H1 (cell line): ENCODE measurements at regions not wholly inside any gene's neighbourhood (a gene's known extent, or its start where the extent isn't known, plus 50 kb on each side); places are given as distances from the start of the nearest gene placed in this dataset.
"Not testable (repeated sequence)": the region's sequence is repeated elsewhere in the genome, so short reads cannot be mapped to it uniquely, and the experiment has no call there.

Experiments used
- CTCF ChIA-PET: fragments of 300-600 bp; sonication (Branson Sonifier 250); formaldehyde crosslinking; loops from one replicate; lab custom pipeline; 2021; ENCODE audit not compliant: partially characterized antibody; lab: Charles Lee
- POLR2A ChIA-PET: fragments of 300-600 bp; sonication (Branson Sonifier 250); formaldehyde crosslinking; loops from one replicate; lab custom pipeline; 2021; ENCODE audit warnings: inconsistent platforms; ENCODE audit not compliant: partially characterized antibody; lab: Charles Lee
- DNase-seq, 2 experiments: peaks; one replicate each; pipeline versions ENCODE4 v3.0.0 to v3.0.0-alpha.2; 2010 to 2022; ENCODE audit warnings: low spot score in 2 of 2, low read depth in 1 of 2, mixed read lengths in 1 of 2
- FAIRE-seq: peaks from 2 replicates; lab custom pipeline; 2011; peaks lifted over from hg19 to GRCh38; lab: Jason Lieb, UNC
- H2AFZ ChIP-seq: 2 replicates; pipeline ENCODE4 v1.8.1; 2012; ENCODE audit warnings: low read length, inconsistent platforms
- H2AK5ac ChIP-seq: 2 replicates; pipeline ENCODE4 v1.6.1; 2013; ENCODE audit warnings: low read depth, low read length
- H2BK120ac ChIP-seq: replicated peaks from 2 replicates; pipeline ENCODE3; 2013; ENCODE audit warnings: low read depth, low read length, inconsistent platforms
- H2BK12ac ChIP-seq: 2 replicates; pipeline ENCODE4 v1.6.1; 2013; ENCODE audit warnings: low read depth, low read length
- H2BK15ac ChIP-seq: 2 replicates; pipeline ENCODE4 v1.6.1; 2013; ENCODE audit warnings: low read length
- H2BK20ac ChIP-seq: 2 replicates; pipeline ENCODE4 v1.6.1; 2013; ENCODE audit warnings: low read length
- H2BK5ac ChIP-seq: 2 replicates; pipeline ENCODE4 v1.6.1; 2013; ENCODE audit warnings: low read depth, low read length
- H3K14ac ChIP-seq: 2 replicates; pipeline ENCODE4 v1.6.1; 2013; ENCODE audit warnings: inconsistent platforms; ENCODE audit not compliant: insufficient read length
- H3K18ac ChIP-seq: 2 replicates; pipeline ENCODE4 v1.6.1; 2013; ENCODE audit warnings: low read length; ENCODE audit errors: extremely low read depth
- H3K23ac ChIP-seq: 2 replicates; pipeline ENCODE4 v1.6.1; 2013; ENCODE audit warnings: inconsistent platforms; ENCODE audit not compliant: insufficient read length
- H3K23me2 ChIP-seq: 2 replicates; pipeline ENCODE4 v1.6.1; 2013; ENCODE audit warnings: low read depth, low read length
- H3K27ac ChIP-seq: 2 replicates; pipeline ENCODE4 v1.6.1; 2011; ENCODE audit warnings: low read depth, low read length, inconsistent platforms
- H3K27me3 ChIP-seq, 4 experiments: replicated peaks in 1 of 4; 1 replicate in 1 of 4; 2 replicates in 3 of 4; pipeline versions ENCODE4 v1.6.1 to v1.8.1; 2011 to 2013; ENCODE audit warnings: low read length in 3 of 4, mild to moderate bottlenecking in 3 of 4, inconsistent platforms in 2 of 4, mixed read lengths in 2 of 4, moderate library complexity in 1 of 4; ENCODE audit not compliant: control insufficient read depth in 3 of 4, insufficient read depth in 3 of 4; ENCODE audit errors: extremely low read depth in 1 of 4
- H3K36me3 ChIP-seq, 4 experiments: 2 replicates each; pipeline versions ENCODE4 v1.6.1 to v1.8.1; 2011 to 2013; ENCODE audit warnings: mild to moderate bottlenecking in 4 of 4, low read length in 3 of 4, moderate library complexity in 2 of 4, control low read depth in 1 of 4, inconsistent platforms in 1 of 4; ENCODE audit not compliant: insufficient read depth in 4 of 4, control insufficient read depth in 2 of 4
- H3K4ac ChIP-seq: replicated peaks from 2 replicates; pipeline ENCODE3; 2013; ENCODE audit warnings: low read length, low read depth, mixed read lengths, inconsistent platforms; ENCODE audit not compliant: insufficient read length
- H3K4me1 ChIP-seq, 4 experiments: replicated peaks in 1 of 4; 1 replicate in 1 of 4; 2 replicates in 3 of 4; pipeline versions ENCODE4 v1.6.1 to v1.8.1; 2011 to 2013; ENCODE audit warnings: low read length in 3 of 4, inconsistent platforms in 2 of 4, mixed read lengths in 1 of 4; ENCODE audit not compliant: insufficient read depth in 4 of 4, control insufficient read depth in 3 of 4
- H3K4me2 ChIP-seq, 2 experiments: 2 replicates each; pipeline versions ENCODE4 v1.6.1 to v1.8.1; 2011 to 2013; ENCODE audit warnings: low read depth in 2 of 2, low read length in 2 of 2, control low read depth in 1 of 2, inconsistent platforms in 1 of 2, mild to moderate bottlenecking in 1 of 2; ENCODE audit not compliant: insufficient read depth in 1 of 2
- H3K4me3 ChIP-seq, 4 experiments: fragments of 200-600, 300-600 bp in 1 of 4; sonication (generic), shearing (Covaris generic), sonication (Bioruptor Twin) in 1 of 4; 2 replicates each; pipeline versions ENCODE4 v1.5.1 to v1.8.1; 2011 to 2016; ENCODE audit warnings: low read length in 4 of 4, low read depth in 3 of 4, control low read depth in 2 of 4, inconsistent platforms in 2 of 4, mild to moderate bottlenecking in 2 of 4, mixed read lengths in 1 of 4, moderate library complexity in 1 of 4; ENCODE audit not compliant: insufficient read depth in 2 of 4; ENCODE audit errors: extremely low read depth in 1 of 4
- H3K56ac ChIP-seq: replicated peaks from 2 replicates; pipeline ENCODE3; 2013; ENCODE audit warnings: low read depth, mild to moderate bottlenecking, mixed read lengths, low read length, inconsistent platforms; ENCODE audit not compliant: insufficient read length
- H3K79me1 ChIP-seq: 2 replicates; pipeline ENCODE4 v1.6.1; 2013; ENCODE audit warnings: low read depth, low read length, control low read depth
- H3K79me2 ChIP-seq, 2 experiments: 2 replicates each; pipeline versions ENCODE4 v1.6.1 to v1.8.1; 2012 to 2013; ENCODE audit warnings: low read length in 2 of 2, mild to moderate bottlenecking in 2 of 2, inconsistent platforms in 1 of 2; ENCODE audit not compliant: insufficient read depth in 2 of 2, control insufficient read depth in 1 of 2
- H3K9ac ChIP-seq, 4 experiments: replicated peaks in 1 of 4; 1 replicate in 1 of 4; 2 replicates in 3 of 4; pipeline versions ENCODE4 v1.6.1 to v1.8.1; 2011 to 2013; ENCODE audit warnings: low read depth in 3 of 4, low read length in 3 of 4, control low read depth in 2 of 4, mild to moderate bottlenecking in 2 of 4, moderate library complexity in 2 of 4, inconsistent platforms in 1 of 4; ENCODE audit errors: extremely low read depth in 1 of 4
- H3K9me3 ChIP-seq, 2 experiments: 2 replicates each; pipeline versions ENCODE4 v1.6.1 to v1.8.1; 2012 to 2013; ENCODE audit warnings: mild to moderate bottlenecking in 2 of 2, moderate library complexity in 2 of 2, control low read depth in 1 of 2, inconsistent platforms in 1 of 2, low read depth in 1 of 2, low read length in 1 of 2, mixed read lengths in 1 of 2; ENCODE audit not compliant: insufficient read depth in 2 of 2
- H4K20me1 ChIP-seq, 2 experiments: replicated peaks in 1 of 2; 2 replicates each; pipeline versions ENCODE3 to v1.8.1; 2011 to 2013; ENCODE audit warnings: inconsistent platforms in 2 of 2, low read length in 2 of 2, mild to moderate bottlenecking in 1 of 2; ENCODE audit not compliant: insufficient read depth in 2 of 2, control insufficient read depth in 1 of 2
- H4K5ac ChIP-seq: 2 replicates; pipeline ENCODE4 v1.6.1; 2013; ENCODE audit warnings: low read length, low read depth, mixed read lengths, inconsistent platforms; ENCODE audit not compliant: insufficient read length
- H4K8ac ChIP-seq: 2 replicates; pipeline ENCODE4 v1.8.0; 2013; ENCODE audit warnings: mild to moderate bottlenecking, moderate library complexity, low read length, inconsistent platforms; ENCODE audit not compliant: insufficient read depth; ENCODE audit errors: extremely low read depth
- H4K91ac ChIP-seq: replicated peaks from 2 replicates; pipeline ENCODE3; 2013; ENCODE audit warnings: low read length, mixed read lengths, inconsistent platforms; ENCODE audit not compliant: insufficient read length
- WGBS, 2 experiments: shearing (Covaris generic) in 1 of 2; methylation state at CpG; one replicate each; pipeline versions ENCODE4 v1.1.6 to v1.1.7; 2013 to 2015; ENCODE audit warnings: low lambda C conversion rate in 2 of 2, mixed read lengths in 2 of 2, inconsistent platforms in 1 of 2, low coverage in 1 of 2, missing lambda C conversion rate in 1 of 2; ENCODE audit not compliant: insufficient replicate concordance in 2 of 2, insufficient coverage in 1 of 2, insufficient read length in 1 of 2; ENCODE audit errors: extremely low coverage in 1 of 2, missing lambda C conversion rate in 1 of 2; 5-methylcytosine and 5-hydroxymethylcytosine counted together

DNA sequence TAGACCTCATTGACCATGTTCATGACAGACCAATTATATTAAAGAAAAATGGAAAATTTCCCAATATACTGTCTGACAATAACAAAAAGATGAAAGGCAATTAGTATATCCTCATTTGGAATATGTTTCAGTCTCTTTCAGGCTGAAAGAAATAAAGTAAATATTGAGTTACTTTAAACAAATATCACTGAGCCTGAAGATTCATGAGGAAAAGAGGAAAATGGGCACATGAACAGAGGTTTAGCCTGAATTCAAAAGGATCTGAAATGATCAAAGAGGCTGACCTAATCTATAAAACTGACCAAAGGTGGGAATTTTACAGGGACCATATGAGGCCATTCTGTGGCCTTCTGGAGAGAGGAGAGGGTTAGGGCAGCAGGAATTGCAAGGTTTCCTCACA lies 771.5 kb upstream of the CDH18 start:
- H4K8ac ChIP-seq, H2AK5ac ChIP-seq, H2BK20ac ChIP-seq, H2BK12ac ChIP-seq, H3K18ac ChIP-seq, H2BK15ac ChIP-seq, H3K4me2 ChIP-seq, H3K36me3 ChIP-seq, H3K4me3 ChIP-seq, CTCF ChIA-PET, H3K79me2 ChIP-seq, FAIRE-seq, H3K9me3 ChIP-seq, H2BK5ac ChIP-seq, H3K27ac ChIP-seq, H3K9ac ChIP-seq, H3K23me2 ChIP-seq, H3K4ac ChIP-seq, H3K4me1 ChIP-seq, H3K23ac ChIP-seq, H3K27me3 ChIP-seq, DNase-seq, H4K20me1 ChIP-seq, H3K14ac ChIP-seq, H2BK120ac ChIP-seq, POLR2A ChIA-PET, H3K79me1 ChIP-seq, H3K56ac ChIP-seq, H4K91ac ChIP-seq, H2AFZ ChIP-seq, H4K5ac ChIP-seq: not testable (repeated sequence)

DNA sequence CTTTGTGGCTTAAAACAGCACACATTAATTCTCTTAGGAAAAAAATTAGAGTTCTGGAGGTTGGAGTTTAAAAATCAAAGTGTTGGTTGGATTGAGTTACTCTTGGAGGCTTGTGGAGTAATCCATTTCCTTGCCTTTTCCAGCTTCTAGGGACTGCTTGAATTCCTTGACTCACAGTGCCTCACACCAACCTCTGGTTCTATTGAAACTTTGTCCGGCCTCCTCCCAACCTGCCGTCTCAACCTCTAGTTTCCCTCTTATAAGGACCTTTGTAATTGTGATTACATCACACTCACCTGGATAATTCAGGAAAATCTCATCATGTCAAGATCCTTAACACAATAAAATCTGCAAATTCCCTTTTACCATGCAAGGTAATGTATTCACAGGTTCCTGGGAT lies 764.2 kb upstream of the CDH18 start:
- H2BK12ac ChIP-seq, H2BK5ac ChIP-seq, H2BK120ac ChIP-seq, FAIRE-seq, CTCF ChIA-PET, H3K4me1 ChIP-seq, H4K5ac ChIP-seq, H4K91ac ChIP-seq, H3K4me3 ChIP-seq, H2AK5ac ChIP-seq, H3K79me1 ChIP-seq, H2BK15ac ChIP-seq, H4K20me1 ChIP-seq, H3K4me2 ChIP-seq, POLR2A ChIA-PET, H3K23ac ChIP-seq, H3K9ac ChIP-seq, H3K27ac ChIP-seq, H4K8ac ChIP-seq, H3K36me3 ChIP-seq, H3K4ac ChIP-seq, H2AFZ ChIP-seq, H3K56ac ChIP-seq, H2BK20ac ChIP-seq, DNase-seq, H3K18ac ChIP-seq, H3K23me2 ChIP-seq, H3K79me2 ChIP-seq, H3K14ac ChIP-seq, H3K27me3 ChIP-seq, H3K9me3 ChIP-seq: not testable (repeated sequence)
- WGBS, 2 experiments: 40% methylated on average over 1 of the region's 2 CpGs; no CpG with 5 or more reads in 1 of the 2 experiments
